ENCODE measurements at regions not wholly inside any gene's neighbourhood (a gene's known extent, or its start where the extent isn't known, plus 50 kb on each side); places are given as distances from the start of the nearest gene placed in this dataset.
A peak's percentile ranks its signal among the peaks of the same experiment; 100 is the strongest.
"Not testable (repeated sequence)": the region's sequence is repeated elsewhere in the genome, so short reads cannot be mapped to it uniquely, and the experiment has no call there.

DNA sequence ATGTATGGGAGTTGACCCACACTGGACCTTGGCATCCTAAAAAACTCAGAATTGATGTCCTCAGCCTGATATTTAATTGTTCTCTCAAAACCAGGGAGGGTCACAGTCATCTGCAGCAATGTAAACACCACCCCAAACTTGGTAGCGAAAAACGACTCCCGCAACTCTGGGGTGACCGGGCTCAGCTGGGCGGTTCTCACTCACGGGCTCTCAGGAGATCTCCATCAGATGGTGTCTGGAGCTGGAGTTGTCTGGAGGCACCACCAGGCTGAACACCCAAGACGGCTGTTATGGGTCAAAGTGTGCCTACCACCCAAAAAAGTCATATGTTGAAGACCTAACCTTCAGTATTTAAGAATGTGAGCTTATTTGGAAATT, 50.9 kb upstream of the NXT1 start:
- no peak for DNase-seq

DNA sequence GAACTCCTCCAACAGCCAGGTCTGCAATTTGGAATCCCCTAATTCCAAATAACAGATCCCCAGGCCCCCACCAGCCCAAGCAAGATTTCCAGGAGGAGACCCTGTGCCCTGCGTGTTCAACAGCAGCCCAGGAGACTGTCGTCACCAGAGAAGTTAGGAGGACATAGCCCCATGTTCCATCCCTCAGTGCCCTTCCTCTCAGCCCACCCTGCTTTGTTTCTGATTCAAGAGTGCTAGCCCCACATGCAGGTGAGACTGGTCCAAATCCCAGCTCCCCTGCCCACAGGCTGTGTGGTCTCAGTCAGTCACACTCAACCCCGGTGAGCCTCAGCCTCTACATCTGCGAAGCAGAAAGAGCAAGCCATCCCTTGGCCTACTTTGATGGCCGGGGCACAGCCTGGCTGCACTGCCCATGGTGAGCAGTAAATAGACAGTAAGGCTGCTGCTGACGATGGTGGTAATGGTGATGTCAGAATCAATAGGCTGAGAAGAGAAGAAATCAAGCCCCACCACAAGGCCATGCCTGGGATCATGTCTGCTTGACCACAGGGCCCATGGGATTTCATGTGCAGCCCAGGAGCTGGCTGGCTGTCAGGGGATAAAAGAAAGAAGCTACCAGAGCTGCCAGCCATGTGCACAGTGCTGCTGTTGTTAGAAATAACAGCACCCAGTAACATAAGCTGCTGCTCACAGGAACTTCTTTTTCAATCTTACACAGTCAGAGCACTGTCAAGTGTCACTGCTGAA, 51.5 kb upstream of the NXT1 start:
- DNase-seq = no peak

DNA sequence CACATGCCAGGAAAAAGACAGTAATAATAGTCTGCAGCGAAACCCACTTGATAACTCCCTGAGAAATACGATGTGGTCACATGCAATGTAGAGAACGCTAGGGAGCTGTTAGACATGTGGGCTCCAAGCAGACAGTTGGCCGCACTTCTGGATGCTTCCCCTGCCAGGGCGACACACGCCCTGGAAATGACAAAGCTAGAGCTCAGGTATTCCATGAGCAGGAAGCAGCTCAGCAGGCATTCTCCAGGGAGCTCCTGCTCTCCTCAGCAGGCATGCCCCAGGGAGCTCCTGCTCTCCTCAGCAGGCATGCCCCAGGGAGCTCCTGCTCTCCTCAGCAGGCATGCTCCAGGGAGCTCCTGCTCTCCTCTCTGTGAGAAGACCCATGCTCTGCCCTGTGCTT, 52.4 kb upstream of the NXT1 start:
- peak; percentile 43 for DNase-seq

DNA sequence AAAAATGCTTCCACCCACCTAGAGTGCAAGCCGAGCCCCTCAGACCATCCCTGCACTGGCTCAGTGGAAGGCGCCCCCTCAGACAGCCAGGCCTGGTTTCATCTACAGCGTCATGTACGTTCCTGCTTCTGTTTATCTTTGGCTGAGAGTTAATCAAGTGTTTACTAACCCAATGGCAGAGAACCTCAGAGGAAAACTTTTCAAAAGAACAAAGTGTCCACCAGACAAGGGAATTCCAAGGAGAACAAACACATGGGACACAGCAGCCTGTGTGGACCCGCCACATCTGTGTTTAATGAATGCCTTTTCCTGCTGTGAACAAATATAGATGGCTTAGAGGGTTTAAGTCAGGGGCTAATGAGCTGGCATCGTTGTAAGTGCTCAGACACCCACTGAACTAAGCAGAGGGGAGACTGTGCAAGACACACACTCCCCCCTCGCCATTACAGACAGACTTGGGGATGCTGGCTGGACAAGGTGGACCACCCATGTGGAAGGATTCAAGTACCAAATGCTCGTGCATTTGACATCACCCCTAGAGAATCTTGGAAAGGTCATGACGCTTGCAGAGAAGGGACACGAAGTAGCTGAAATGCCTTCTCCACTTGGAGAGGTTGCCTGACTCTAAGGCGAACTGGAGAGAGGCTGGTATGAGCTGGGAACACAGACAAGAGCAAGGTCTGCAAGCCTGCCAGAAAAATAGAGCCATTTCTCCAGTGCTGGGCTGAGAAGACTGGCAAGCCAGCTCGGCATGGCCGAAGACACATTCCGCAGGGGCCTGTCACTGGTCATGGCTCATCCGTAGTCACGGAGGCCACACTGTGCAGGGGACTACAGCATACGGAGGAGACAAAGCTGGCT, 53.5 kb upstream of the NXT1 start:
- DNase-seq = no peak

DNA sequence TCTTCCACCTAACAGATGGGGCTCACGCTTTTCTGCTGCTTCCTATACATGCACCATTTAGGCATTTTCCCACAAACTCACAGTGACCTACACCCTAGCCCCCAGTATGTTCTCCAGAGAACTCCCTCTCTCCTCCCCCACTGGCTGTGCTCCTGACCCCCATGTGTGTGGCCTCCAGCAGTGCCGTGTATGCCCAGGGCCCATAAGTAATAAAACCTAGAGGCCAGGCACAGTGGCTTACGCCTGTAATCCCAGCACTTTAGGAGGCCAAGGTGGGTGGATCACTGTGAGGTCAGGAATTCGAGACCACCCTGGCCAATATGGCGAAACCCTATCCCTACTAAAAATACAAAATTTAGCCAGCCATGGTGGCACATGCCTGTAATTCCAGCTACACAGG, 54.7 kb upstream of the NXT1 start:
- DNase-seq = no peak

DNA sequence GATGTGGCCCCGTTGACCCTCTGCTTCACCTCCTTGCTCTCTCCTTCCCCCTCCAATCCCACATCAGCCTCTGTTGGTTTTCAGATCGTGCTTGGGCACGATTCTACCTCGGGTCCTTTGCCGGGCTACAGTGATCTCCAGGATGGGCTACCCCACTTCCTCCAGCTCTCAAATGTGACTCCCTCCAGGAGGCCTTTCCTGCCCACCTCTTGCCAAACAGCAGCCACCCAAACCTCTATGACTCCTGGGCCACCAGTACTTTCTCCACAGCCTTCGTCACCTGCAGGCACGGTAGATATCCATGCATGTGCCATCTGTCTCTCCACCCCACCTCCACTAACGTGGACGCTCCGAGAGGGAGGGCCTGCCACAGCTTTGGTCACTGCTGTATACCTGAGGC, 55.9 kb upstream of the NXT1 start:
- no peak for DNase-seq

DNA sequence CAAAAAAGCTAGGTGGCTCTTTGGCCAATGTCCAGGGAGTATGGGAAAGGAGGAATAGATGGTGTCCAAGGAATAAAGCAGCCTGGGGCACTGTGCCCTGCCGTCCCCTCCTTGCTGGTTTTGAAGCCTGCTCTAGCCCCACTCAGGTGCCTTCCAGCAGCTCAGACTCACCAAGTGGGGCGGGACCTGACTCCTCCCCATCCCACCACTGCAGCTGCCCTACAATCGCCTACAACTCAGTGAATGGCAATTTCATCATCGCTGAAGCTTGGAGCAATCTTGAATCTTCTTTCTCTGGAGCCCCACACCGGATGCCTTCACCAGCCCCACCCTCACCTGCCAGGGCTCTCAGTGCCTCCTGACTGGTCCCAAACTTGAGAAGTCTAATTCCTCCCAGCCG, 56.4 kb upstream of the NXT1 start:
- no peak for DNase-seq

DNA sequence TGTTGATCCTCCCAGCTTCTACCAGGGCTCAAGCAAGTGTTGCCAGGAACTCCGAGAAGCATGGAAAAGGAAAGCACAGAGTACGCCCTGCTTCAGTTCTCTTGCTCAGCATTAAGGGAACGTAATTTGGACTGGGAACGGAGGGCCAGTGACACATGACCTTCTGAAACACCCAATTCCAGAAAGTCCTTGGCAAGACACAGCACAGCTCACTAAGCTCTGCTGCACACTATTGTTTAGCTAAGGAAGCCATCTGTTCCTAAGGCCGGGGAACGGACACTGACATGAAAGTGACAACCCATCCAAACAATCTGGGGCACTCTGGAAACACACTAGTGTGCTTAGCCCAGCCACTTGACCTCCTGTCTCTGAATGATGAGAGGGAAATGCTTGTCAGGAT, 56.9 kb upstream of the NXT1 start:
- DNase-seq = no peak

DNA sequence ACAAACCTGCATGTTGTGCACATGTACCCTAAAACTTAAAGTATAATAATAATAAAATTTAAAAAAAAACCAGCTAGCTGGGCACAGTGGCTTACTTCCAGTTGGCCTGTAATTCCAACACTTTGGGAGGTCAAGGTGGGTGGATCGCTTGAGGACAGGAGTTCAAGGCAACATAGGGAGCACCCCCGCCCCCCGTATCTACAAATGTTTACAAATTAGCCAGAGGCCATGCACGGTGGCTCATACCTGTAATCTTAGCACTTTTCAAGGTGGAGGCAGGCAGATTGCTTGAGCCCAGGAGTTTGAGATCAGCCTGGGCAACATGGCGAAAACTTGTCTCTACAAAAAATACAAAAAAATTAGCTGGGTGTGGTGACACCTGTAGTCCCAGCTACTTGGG, 58.3 kb upstream of the NXT1 start:
- DNase-seq = not testable (repeated sequence)

DNA sequence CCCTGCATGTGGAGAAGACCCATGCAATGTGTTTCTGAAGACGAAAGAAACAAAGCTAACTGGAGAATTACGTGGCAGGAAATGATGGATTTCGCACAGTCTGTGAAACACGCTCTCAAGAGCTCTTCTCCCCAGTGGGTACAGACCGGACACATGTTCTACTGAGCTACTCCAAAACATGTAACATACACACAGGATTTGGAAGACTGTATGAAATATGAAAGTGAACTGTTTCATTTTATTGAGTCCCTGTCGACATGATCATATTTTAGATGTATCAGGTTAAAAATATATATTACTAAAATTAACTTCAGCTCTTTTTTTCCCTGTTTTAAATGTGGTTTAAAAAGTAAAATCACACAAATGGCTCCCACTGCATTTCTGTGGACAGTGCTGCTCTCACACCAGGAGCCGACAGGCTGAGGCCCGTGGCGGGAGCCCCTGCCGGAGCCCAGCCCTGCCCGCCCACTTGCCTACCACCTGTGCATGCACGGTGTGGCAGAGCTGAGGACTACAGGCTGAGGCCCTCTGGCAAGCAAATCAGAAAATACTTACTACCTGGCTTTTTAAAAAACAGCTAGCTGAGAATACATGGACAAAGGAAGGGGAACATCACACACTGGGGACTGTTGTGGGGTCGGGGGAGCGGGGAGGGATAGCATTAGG, 58.9 kb upstream of the NXT1 start:
- no peak for DNase-seq

DNA sequence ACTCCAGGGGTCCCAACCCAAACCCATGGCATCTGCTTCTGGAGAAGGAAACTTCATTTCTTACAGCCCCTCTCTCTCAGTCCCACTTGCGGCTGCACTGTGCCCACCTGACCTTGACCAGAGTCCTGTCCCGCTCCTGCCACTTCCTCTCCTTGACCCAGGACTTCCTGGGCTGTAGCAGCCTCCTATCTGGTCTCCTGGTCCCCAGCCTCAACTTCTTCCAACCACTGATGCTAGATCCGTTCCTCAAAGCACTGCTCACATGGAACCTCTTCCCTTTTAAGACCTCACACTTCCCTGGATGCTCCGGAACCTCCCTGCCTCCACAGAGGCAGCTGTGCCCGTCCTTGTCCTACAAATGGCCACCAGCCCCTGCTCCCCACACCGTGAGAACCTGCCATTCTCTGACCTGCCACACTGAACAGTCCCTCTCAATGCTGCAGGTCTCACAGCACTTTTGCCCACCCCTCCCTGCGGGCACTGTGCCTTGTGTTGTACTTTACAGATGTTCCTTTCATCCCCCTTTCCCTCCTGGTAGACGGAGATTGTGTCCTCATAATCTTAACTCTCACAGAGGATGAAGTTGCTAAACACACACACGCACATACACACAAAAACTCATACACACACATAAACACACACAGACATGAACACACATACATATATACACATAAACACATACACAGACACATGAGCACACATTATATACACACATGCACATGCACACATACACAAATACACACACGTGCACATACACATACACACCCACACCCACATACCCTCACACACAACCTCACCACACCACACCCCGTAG, 59.6 kb upstream of the NXT1 start:
- no peak for DNase-seq

DNA sequence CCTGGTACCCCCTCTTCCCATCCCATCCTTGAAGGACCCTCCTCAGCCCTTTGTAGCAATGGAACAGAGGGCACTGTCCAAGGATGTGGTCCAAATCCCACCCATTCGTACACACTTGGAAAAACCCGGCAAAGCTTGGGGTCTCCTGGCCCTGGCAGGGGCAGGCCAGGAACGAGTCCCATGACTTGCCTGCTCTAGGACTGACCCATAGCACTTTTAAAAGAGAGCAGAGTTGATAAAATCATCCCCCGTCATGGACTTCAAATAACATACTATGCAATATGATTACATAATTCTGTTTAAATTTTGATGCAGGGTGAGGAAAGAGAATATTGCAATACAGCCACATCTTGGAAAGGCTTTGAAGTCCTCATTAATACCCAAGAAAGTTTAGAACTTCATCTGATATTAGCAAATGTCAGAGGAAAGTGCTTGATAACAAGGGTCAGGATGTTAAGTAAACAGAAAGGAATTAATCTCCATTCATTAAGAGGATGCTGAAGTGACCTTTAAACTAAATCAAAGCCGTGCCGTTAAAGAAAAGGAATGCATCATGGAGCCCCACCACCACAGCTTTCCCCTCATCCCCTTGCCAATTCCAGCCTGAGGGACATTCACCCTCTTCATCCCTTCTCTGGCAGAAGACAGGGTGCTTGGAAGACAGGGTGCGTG, 60.7 kb upstream of the NXT1 start:
- DNase-seq = no peak

DNA sequence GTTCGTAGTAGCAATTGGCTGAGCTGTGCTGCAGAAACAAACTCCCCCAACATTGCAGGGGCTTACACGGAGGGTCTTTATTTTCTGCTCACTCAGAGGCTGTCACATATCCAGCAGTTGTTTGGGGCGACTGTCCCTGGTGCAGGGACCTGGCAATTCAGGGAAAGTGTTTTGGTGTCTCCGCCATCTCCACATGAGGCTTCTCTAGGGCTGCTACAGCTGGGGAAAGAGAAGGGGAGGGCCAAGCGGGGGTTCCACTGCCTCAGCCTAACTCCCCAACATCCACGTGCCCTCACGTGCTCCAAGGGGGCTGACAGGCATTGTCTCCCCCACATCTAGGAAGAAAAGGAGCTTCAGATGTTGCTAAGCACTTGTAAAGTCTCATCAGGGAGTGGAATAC, 61.3 kb upstream of the NXT1 start:
- no peak for DNase-seq

DNA sequence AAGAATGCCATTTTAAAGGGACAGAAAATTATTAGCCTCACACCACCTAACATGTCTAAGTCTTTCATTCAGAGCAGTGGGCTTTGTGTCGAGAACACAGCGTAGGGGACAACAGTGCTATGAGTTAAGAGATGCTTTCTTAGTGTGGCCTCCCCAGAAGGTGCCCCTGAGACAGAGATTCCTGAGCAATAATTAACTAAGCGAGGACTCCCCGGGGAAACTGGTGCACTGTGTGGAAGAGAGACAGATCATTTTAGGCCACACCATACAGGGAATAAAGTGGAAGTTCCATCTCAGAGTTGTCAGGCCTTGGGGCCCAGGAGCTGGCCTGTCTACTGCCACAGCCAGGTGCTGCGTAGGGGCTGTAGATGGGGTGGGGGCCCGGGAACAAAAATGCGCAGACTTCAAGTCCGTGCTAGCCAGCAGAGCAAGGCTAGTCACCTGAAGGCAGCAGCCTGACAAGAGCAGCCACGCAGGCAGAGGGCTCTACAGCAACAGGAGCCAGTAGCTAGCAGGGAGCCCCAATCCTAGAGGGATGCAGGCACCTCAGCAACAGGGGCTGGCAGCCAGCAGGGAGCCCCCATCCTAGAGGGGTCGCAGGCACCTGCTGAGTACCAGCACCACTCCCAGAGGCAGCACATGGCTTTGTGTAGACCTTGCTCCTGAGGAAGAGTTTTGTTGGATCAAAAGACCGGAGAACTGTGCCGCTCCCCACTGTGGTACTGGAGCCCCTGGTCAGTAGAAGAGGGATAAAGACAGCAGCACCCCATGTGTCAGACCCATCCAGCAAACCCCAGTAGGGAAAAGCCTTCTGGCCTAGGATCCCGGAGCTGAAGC, 63.0 kb upstream of the NXT1 start:
- no peak for DNase-seq

DNA sequence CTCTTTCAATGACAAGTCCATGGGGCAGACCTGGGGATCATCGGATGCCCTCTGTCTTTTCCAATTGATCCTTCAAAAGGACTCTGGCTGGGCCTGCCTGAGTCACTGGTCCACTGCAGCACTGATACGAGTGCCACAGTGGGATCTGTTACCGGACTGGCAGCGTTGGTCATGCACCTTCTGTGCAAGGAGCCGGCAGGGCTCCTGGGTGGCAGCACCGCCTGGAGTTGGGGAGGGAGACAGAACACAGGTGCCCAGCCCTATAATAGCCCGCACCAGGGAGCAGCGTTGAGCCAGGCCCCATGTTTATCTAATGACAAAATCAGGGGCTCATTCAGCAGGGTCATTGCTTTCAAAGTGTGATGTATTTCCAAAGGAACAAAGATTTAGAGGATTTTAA, 64.2 kb upstream of the NXT1 start:
- DNase-seq = no peak

DNA sequence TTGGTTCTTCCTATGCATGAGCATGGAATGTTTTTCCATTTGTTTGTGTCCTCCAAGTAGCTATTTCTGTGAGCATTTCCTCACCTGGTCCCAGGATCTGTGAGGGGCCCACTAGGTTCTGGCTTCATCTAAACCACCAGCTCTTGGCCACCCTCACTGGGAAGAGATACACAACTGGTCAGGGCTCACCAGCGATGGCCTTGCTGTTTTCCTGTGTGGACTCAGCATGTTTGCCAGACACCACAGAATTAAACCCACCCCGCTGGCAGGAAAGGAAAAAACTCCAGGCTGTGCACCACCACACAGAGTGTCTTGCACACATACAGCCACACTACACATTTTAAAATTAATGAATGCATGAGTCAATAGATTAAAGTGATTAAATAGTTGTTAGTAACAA, 65.1 kb upstream of the NXT1 start:
- DNase-seq = no peak

DNA sequence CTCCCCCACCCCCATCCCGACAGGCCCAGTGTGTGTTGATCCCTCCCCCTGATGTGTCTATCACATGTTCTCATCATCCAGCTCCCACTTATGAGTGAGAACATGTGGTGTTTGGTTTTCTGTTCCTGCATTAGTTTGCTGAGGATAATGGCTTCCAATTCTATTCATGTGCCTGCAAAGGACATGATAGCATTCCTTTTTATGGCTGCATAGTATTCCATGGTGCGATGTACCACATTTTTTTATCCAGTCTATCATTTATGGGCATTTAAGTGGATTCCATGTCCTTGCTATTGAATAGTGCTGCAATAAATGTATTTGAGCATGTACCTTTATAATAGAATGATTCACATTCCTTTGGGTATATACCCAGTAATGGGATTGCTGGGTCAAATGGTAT, 66.6 kb upstream of the NXT1 start:
- no peak for DNase-seq

DNA sequence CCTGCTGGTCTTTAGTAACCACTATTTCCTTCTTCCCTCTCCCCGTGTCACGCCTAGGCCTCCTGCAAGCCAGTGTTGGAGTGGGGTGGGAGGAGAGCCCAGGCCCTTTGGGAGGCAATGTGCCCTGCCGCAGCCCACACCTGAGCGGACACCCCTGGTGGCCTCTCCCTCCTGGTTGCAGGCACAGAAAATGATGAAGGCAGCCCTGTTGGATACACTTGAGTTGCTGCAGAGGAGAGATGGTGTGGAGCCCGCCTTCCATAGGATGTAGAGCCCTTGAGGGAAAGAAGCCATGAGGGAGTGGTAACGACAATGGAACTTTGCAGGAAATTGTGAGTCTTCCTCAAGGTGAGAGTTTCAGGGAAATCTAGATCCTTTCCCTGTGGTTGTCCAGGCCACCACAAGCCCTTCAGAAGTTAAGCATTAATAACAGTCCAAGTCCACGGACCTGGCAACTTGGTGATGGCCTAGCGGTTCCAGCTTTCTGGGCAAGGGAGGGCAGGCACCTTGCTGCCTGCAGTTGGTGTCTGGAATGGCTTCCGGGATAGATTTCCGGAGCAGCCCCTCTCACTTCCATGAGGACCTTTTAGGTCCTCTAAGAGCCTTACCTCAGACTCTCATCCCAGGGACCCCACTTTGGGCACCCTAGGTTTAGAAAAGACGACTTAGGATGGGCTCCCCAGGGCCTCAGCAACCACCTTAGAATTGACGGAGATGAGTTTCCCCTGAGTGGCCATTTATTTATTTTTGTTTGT, 67.3 kb upstream of the NXT1 start:
- no peak for DNase-seq

DNA sequence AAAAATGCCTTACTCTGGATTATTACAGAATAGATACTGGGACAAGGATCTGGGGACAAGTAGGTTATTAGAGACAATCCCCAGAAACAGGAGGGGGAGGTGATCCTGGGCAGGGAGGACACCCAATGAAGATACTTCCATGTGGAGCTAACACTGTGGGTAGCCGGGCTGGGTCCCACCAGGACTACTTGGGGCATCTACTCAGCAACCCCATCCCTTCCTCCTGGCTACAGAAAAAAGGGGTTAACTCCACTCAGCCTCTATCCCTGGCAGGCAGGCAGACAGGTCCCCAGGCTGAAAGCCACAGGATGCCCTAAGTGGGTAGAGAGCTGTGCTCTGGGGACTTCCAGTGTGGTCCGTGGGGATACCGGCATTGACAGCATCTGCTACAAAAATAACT, 68.0 kb upstream of the NXT1 start:
- no peak for DNase-seq

DNA sequence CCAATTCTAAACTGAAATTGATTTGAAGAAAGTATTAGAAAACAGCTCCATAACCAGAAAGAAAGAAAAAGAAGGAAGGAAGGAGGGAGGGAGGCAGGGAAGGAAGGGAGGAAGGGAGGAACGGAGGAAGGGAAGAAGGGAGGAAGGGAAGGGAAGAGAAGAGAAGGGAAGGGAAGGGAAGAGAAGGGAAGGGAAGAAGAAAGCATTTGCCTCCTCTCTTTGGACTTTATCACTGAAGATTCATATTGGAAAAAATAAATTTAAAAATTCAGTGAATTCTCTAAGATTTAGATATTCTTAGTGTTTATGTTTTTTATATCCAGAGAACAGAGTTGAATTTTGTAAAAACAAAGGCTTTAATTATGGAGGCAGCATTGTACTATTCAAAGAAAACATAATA, 68.5 kb upstream of the NXT1 start:
- DNase-seq = no peak

DNA sequence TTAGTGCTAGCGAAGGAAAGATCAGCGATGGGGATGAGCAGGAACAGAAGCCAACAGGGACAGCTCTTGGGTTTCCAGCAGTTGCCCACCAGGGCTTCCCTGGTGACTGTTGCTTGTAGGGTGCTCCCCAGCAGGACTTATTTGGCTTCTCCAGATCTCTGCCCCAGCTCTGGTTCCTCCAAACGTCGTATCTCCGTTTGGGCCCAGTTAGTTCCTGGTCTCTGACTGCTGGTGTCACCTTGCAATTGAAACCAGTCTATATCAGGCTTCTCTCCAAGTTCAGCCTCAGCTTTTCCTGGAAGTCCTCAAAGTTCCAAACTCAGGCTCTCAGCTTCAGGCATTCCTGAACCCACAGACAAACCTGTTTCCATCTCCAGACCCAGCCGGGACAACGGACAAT, 70.8 kb upstream of the NXT1 start:
- DNase-seq = no peak
